ENCODE measurements at regions not wholly inside any gene's neighbourhood (a gene's known extent, or its start where the extent isn't known, plus 50 kb on each side); places are given as distances from the start of the nearest gene placed in this dataset.

DNA sequence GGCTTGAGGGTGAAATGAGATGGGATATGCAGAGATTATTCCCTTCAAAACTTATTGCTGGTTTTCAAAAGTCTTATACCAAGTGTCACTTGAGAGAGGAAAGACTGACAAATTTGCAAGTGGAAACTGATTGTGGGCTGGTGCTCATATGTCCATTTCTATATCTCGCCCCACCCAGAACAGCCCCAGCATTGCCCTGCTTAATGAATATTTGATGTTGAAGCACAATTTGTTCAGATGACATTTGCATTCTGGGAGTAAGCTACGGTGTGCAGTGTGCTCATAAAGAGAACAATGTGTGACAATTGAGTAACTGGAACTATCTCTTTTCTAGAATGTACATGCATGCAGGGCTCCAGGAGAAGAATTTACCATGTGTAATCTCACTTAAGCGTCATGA is 223.5 kb upstream of the TRPC5 start:
- TF ChIP-seq, protein P1, sequence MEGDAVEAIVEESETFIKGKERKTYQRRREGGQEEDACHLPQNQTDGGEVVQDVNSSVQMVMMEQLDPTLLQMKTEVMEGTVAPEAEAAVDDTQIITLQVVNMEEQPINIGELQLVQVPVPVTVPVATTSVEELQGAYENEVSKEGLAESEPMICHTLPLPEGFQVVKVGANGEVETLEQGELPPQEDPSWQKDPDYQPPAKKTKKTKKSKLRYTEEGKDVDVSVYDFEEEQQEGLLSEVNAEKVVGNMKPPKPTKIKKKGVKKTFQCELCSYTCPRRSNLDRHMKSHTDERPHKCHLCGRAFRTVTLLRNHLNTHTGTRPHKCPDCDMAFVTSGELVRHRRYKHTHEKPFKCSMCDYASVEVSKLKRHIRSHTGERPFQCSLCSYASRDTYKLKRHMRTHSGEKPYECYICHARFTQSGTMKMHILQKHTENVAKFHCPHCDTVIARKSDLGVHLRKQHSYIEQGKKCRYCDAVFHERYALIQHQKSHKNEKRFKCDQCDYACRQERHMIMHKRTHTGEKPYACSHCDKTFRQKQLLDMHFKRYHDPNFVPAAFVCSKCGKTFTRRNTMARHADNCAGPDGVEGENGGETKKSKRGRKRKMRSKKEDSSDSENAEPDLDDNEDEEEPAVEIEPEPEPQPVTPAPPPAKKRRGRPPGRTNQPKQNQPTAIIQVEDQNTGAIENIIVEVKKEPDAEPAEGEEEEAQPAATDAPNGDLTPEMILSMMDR (IDR thresholded peaks at IDR 0.05; ENCODE audit: low read depth, low read length, missing control alignments), result no peak
- no peak for DNase-seq (ENCODE audit: low read depth)
- H3K4me3 ChIP-seq (ENCODE audit: low read depth, low read length), result no peak overlapping the region

DNA sequence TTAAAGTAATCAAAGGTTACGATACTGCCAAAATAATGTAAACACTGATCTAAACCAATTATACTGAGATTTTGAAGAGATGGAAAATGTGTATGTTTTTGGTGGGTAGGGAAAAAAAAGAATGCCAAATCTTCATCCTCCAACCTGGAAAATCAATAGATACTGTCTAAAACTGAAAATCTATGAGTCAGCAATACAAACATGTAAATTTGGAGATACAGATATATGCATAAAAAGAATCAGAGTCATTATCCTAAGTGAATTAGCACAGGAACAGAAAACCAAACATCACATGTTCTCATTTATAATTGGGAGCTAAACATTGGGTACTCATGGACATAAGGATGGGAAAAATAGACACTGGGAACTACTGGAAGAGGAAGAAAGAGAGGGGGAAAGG is 197.4 kb upstream of the TRPC5 start:
- DNase-seq (ENCODE audit: low read depth), result no peak
- TF ChIP-seq, protein P1 (IDR thresholded peaks at IDR 0.05; ENCODE audit: low read depth, low read length, missing control alignments), result no peak
- H3K4me3 ChIP-seq (ENCODE audit: low read depth, low read length), result no peak overlapping the region

DNA sequence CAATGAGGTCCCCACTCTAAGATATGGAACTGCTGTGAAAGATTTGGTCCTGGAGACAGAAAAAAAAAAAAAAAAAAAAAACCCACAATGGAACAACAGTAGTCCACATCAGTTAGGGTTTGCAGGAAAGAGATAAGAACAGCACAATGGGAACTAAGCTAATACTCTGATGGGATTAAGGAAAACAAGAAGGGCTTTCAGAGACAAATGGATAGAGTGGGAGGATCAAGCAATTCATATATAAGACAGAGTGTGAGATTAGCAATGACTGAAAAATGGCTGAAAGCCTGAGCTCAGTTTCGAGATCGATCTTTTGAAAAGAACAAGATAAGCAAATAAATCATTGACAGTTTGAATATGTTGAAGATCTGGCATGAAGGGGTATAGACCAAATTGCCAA is 188.4 kb upstream of the TRPC5 start:
- TF ChIP-seq, protein P1 (IDR thresholded peaks at IDR 0.05; ENCODE audit: low read depth, low read length, missing control alignments), result no peak

DNA sequence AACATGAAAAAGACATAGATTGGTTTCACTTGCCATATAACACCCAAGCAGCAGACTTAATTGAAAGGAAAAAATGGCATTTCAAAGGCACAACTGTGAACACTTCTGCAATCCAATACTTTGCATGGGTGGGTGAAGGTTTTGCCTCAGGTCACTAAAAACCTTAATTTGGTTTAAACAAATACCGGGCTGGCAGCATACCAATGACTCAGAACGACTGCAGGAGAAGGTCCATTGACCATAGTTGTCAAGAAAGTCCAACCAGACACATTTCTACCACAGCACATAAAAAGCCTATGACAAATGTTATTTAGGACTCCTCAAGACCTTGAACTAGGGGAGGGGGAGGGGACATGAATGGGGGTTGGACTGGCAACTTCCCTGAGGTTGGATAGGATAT is 183.6 kb upstream of the TRPC5 start:
- TF ChIP-seq, protein P1 (IDR thresholded peaks at IDR 0.05; ENCODE audit: low read depth, low read length, missing control alignments), result no peak
- no peak for DNase-seq (ENCODE audit: low read depth)
- H3K4me3 ChIP-seq (ENCODE audit: low read depth, low read length), result no peak overlapping the region

More for the DNA sequence above, 188.4 kb upstream of the TRPC5 start:
- H3K4me3 ChIP-seq (ENCODE audit: low read depth, low read length), result no peak overlapping the region
- DNase-seq (ENCODE audit: low read depth), result no peak

DNA sequence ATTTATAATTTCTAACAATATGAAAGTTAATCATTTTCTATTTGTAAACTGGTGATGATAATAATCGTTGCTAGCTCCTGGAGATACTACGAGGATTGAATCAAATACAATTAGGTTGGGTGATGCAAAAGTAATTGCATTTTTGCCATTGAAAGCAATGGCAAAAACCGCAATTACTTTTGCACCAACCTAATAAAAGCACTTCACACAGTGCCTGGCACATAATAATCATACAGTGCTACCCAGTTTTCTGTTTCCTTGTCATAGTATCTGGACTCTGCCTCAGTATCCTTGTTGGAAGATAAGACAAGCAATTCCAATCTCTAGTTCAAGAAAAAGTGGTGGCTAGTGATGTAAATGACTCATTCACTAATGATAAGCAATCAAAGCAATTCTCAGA is 176.8 kb upstream of the TRPC5 start:
- TF ChIP-seq, protein P1 (IDR thresholded peaks at IDR 0.05; ENCODE audit: low read depth, low read length, missing control alignments), result no peak
- no peak overlapping the region for H3K4me3 ChIP-seq (ENCODE audit: low read depth, low read length)
- DNase-seq (ENCODE audit: low read depth), result no peak

DNA sequence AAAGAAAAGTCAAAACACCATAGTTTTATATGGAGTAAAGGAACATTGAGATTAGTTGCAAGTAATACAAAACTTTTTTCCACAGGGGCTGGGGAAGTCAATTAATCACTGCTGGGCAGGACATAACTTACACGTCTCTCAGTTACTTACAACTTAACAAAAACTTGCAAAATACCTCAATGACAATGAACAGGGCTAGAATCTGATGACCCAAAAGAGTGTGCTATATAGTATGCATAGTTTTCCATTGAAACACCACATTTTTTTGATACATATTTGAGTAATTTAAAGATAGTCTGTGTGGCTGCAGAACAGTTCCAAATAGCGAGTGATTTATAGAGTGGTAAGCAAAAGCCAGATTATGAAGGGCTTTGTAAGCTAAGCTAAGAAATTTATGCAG is 172.3 kb upstream of the TRPC5 start:
- no peak overlapping the region for H3K4me3 ChIP-seq (ENCODE audit: low read depth, low read length)
- TF ChIP-seq, protein P1 (IDR thresholded peaks at IDR 0.05; ENCODE audit: low read depth, low read length, missing control alignments), result no peak
- no peak for DNase-seq (ENCODE audit: low read depth)

DNA sequence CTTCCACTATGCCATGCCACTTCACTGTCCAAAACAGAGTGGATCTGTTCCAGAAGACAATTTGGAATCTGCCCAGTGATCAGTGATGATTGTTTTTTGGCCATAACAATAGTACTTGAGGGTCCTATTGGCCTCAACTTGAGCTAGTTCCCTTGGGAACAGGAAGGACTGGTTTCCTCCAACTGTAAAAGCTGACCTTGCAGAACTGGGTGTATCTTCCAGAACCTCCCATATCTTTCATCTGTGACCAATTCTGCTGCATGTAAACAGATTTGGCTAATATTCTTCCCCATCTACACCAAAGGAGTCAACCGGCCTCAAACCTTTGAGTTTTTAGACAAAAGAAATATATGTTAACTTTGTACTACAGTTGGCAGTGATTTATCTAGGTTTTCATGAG is 165.1 kb upstream of the TRPC5 start:
- no peak overlapping the region for H3K4me3 ChIP-seq (ENCODE audit: low read depth, low read length)
- TF ChIP-seq, protein P1 (IDR thresholded peaks at IDR 0.05; ENCODE audit: low read depth, low read length, missing control alignments), result no peak
- no peak for DNase-seq (ENCODE audit: low read depth)

All from GM12864 (cell line).